ENCODE measurements at regions not wholly inside any gene's neighbourhood (a gene's known extent, or its start where the extent isn't known, plus 50 kb on each side); places are given as distances from the start of the nearest gene placed in this dataset.

DNA sequence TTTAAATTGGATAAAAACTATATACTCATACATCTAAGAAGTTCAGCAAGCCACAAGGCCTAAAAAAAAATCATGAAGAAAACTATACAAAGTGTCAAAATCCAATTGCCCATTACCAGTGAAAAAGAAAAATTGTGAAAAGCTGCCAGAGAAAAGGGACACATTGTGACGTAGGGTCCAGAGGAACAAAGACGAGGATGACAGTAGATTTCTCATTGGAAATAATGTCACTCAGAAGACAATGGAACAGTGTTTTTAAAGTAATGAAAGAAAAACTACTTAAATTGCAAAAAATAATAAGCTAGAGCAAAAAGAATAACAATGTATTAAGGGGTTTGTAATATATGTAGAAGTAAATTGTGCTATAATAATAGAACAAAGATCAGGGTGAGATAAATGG, 195.2 kb downstream of the EFNB2 start:
- TF ChIP-seq CTCF (IDR thresholded peaks at IDR 0.05) (no peak), POLR2AphosphoS5 (IDR thresholded peaks at IDR 0.05; ENCODE audit: insufficient read depth in 1 of 2, low read depth in 1 of 2) (no peak)

All from vagina (tissue), 2 donors.